ENCODE measurements at regions not wholly inside any gene's neighbourhood (a gene's known extent, or its start where the extent isn't known, plus 50 kb on each side); places are given as distances from the start of the nearest gene placed in this dataset.
"Not testable (repeated sequence)": the region's sequence is repeated elsewhere in the genome, so short reads cannot be mapped to it uniquely, and the experiment has no call there.

DNA sequence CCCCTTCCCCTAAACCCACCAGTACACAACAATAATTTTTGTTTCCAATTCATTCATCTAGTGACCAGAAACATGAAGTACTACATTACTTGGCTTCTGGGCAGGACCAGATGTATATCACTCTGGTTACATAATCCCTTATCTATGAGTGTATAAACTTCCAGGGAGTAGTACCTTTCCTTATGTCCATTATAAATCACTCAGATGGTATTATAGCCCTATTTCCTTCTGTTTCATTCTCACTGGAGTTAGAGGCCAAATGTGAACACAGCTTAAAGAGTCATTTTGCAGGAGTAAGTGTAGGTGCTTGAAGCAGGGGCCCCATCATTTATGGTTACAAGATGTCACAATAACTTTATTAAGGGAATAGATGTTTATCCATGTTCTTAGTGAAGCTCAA is 894.4 kb upstream of the NXPH2 start:
- Histone ChIP-seq H3K27me3 (ENCODE audit: insufficient read depth, low read length) (no peaks in the 10 kb centered on the region), H3K36me3 (ENCODE audit: insufficient read depth, low read length) (no peaks in the 10 kb centered on the region), H3K9me3 (ENCODE audit: low read length) (no peaks in the 10 kb centered on the region), H3K9me2 (ENCODE audit: low read depth, low read length) (no peaks in the 10 kb centered on the region), H3K4me3 (ENCODE audit: low read depth, low read length, poor library complexity, severe bottlenecking) (no peak overlapping the region), H3K9ac (ENCODE audit: low read length) (no peak overlapping the region), H4K20me1 (ENCODE audit: insufficient read depth, low read length) (no peaks in the 10 kb centered on the region), H3K4me2 (ENCODE audit: low read length) (no peak overlapping the region), H3K27ac (ENCODE audit: low read depth, low read length, poor library complexity, severe bottlenecking) (no peak overlapping the region), H3K79me2 (ENCODE audit: insufficient read depth, low read length) (no peaks in the 10 kb centered on the region), H3F3A (ENCODE audit: insufficient read depth, low read length) (no peaks in the 10 kb centered on the region), H3K4me1 (ENCODE audit: insufficient read depth, low read length, severe bottlenecking) (no peaks in the 10 kb centered on the region), H2AFZ (ENCODE audit: low read length) (no peak overlapping the region)
- TF ChIP-seq EZH2 (IDR thresholded peaks at IDR 0.05; ENCODE audit: borderline replicate concordance, low read length) = no peak
- TF ChIP-seq, protein P1, sequence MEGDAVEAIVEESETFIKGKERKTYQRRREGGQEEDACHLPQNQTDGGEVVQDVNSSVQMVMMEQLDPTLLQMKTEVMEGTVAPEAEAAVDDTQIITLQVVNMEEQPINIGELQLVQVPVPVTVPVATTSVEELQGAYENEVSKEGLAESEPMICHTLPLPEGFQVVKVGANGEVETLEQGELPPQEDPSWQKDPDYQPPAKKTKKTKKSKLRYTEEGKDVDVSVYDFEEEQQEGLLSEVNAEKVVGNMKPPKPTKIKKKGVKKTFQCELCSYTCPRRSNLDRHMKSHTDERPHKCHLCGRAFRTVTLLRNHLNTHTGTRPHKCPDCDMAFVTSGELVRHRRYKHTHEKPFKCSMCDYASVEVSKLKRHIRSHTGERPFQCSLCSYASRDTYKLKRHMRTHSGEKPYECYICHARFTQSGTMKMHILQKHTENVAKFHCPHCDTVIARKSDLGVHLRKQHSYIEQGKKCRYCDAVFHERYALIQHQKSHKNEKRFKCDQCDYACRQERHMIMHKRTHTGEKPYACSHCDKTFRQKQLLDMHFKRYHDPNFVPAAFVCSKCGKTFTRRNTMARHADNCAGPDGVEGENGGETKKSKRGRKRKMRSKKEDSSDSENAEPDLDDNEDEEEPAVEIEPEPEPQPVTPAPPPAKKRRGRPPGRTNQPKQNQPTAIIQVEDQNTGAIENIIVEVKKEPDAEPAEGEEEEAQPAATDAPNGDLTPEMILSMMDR (IDR thresholded peaks at IDR 0.05; ENCODE audit: low read length) = no peak

DNA sequence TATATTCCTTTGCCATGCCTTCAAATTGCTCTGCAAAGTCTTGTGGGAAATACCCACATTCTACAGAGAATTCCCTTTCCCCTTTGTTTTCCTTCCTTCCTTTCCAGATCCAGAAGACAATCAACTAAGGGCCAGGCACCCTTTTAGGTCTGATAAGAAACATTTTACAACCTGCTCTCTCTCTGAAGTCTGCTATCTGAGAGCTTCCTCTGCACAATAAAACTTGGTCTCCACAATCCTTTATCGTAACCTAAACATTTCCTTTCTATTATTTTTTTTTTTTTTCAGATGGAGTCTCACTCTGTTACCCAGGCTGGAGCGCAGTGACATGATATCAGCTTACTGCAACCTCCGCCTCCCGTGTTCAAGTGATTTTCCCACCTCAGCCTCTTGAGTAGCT is 893.3 kb upstream of the NXPH2 start:
- H3K27me3 ChIP-seq (ENCODE audit: insufficient read depth, low read length); H3F3A ChIP-seq (ENCODE audit: insufficient read depth, low read length); H3K79me2 ChIP-seq (ENCODE audit: insufficient read depth, low read length); H3K4me2 ChIP-seq (ENCODE audit: low read length); H3K27ac ChIP-seq (ENCODE audit: low read depth, low read length, poor library complexity, severe bottlenecking); H2AFZ ChIP-seq (ENCODE audit: low read length); H3K36me3 ChIP-seq (ENCODE audit: insufficient read depth, low read length); H3K9me3 ChIP-seq (ENCODE audit: low read length); H3K9me2 ChIP-seq (ENCODE audit: low read depth, low read length); H3K9ac ChIP-seq (ENCODE audit: low read length); H3K4me3 ChIP-seq (ENCODE audit: low read depth, low read length, poor library complexity, severe bottlenecking); H3K4me1 ChIP-seq (ENCODE audit: insufficient read depth, low read length, severe bottlenecking); H4K20me1 ChIP-seq (ENCODE audit: insufficient read depth, low read length): not testable (repeated sequence)

DNA sequence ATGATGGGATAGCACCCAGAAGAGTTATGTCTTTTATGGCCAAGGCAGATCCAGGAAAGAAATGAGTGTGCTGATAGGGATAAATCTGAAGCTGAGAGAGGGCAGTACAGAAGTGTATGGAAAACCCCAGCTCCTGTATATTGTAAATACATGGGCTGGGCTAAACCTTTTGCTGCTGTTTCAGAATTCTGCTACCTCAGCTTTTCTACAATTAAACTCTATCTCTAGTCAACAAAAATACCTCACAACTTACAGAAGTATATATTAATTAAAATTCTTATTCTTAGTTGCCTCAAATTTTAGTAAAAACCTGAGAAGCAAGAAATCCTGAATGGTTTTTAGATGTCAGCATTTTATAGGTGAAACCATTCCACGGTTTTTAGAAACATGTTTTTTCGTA is 889.5 kb upstream of the NXPH2 start:
- no peaks in the 10 kb centered on the region for H3F3A ChIP-seq (ENCODE audit: insufficient read depth, low read length)
- no peaks in the 10 kb centered on the region for H3K9me3 ChIP-seq (ENCODE audit: low read length)
- no peak overlapping the region for H2AFZ ChIP-seq (ENCODE audit: low read length)
- no peak overlapping the region for H3K4me3 ChIP-seq (ENCODE audit: low read depth, low read length, poor library complexity, severe bottlenecking)
- no peak overlapping the region for H3K9ac ChIP-seq (ENCODE audit: low read length)
- H3K4me1 ChIP-seq (ENCODE audit: insufficient read depth, low read length, severe bottlenecking) = no peaks in the 10 kb centered on the region
- no peaks in the 10 kb centered on the region for H3K27me3 ChIP-seq (ENCODE audit: insufficient read depth, low read length)
- no peaks in the 10 kb centered on the region for H3K79me2 ChIP-seq (ENCODE audit: insufficient read depth, low read length)
- H3K36me3 ChIP-seq (ENCODE audit: insufficient read depth, low read length) = no peaks in the 10 kb centered on the region
- H3K4me2 ChIP-seq (ENCODE audit: low read length) = no peak overlapping the region
- TF ChIP-seq, protein P1 (IDR thresholded peaks at IDR 0.05; ENCODE audit: low read length) = no peak
- no peak for TF ChIP-seq EZH2 (IDR thresholded peaks at IDR 0.05; ENCODE audit: borderline replicate concordance, low read length)
- H3K9me2 ChIP-seq (ENCODE audit: low read depth, low read length) = no peaks in the 10 kb centered on the region
- H4K20me1 ChIP-seq (ENCODE audit: insufficient read depth, low read length) = no peaks in the 10 kb centered on the region
- no peak overlapping the region for H3K27ac ChIP-seq (ENCODE audit: low read depth, low read length, poor library complexity, severe bottlenecking)

DNA sequence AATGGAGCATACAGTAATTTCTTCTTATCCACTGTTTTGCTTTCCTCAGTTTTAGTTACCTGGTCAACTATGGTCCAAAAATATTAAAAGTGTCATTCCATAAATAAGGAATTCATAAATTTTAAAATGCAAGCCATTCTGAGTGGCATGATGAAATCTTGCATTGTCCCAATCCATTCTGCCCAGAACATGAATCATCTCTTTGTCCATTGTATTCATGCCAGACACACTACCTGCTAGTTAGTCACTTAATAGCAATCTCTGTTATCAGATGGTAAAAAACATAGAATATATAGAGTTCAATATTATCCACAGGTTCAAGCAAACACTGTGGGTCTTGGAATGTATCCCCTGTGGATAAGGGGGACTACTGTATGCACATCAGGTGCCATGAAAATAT is 872.2 kb upstream of the NXPH2 start:
- no peak overlapping the region for H3K9ac ChIP-seq (ENCODE audit: low read length)
- H3K9me3 ChIP-seq (ENCODE audit: low read length) = no peaks in the 10 kb centered on the region
- no peaks in the 10 kb centered on the region for H3K9me2 ChIP-seq (ENCODE audit: low read depth, low read length)
- H3K4me2 ChIP-seq (ENCODE audit: low read length) = no peak overlapping the region
- H3K27ac ChIP-seq (ENCODE audit: low read depth, low read length, poor library complexity, severe bottlenecking) = no peak overlapping the region
- no peak overlapping the region for H3K4me3 ChIP-seq (ENCODE audit: low read depth, low read length, poor library complexity, severe bottlenecking)
- H3K27me3 ChIP-seq (ENCODE audit: insufficient read depth, low read length) = no peaks in the 10 kb centered on the region
- no peak overlapping the region for H2AFZ ChIP-seq (ENCODE audit: low read length)
- no peaks in the 10 kb centered on the region for H3K36me3 ChIP-seq (ENCODE audit: insufficient read depth, low read length)
- TF ChIP-seq, protein P1 (IDR thresholded peaks at IDR 0.05; ENCODE audit: low read length) = no peak
- TF ChIP-seq EZH2 (IDR thresholded peaks at IDR 0.05; ENCODE audit: borderline replicate concordance, low read length) = no peak
- no peaks in the 10 kb centered on the region for H4K20me1 ChIP-seq (ENCODE audit: insufficient read depth, low read length)
- H3K4me1 ChIP-seq (ENCODE audit: insufficient read depth, low read length, severe bottlenecking) = no peaks in the 10 kb centered on the region
- H3K79me2 ChIP-seq (ENCODE audit: insufficient read depth, low read length) = no peaks in the 10 kb centered on the region
- no peaks in the 10 kb centered on the region for H3F3A ChIP-seq (ENCODE audit: insufficient read depth, low read length)

Data from OCI-LY1 (cell line).